ENCODE measurements at regions not wholly inside any gene's neighbourhood (a gene's known extent, or its start where the extent isn't known, plus 50 kb on each side); places are given as distances from the start of the nearest gene placed in this dataset.
"Not testable (repeated sequence)": the region's sequence is repeated elsewhere in the genome, so short reads cannot be mapped to it uniquely, and the experiment has no call there.

DNA sequence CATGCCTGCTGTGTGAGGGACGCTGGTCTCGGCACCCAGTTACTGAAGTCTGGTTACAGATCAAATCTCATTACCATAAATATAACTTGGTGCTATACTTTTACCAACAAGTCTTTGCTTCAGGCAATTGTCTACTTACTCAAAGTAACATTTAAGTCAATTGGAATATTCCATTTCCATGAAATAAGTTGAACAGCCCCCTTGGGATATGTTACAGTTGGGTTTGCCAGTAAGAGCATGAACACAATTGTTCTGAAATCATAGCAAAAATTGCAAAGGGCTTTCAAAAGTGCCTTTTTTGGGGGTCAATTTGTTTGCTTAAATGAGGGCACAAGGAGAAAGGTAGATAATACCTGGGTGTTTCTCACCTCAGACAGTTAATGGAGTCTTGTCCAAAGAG is 170.9 kb upstream of the EXOC2 start:
- Mint-ChIP-seq H3K4me3 (ENCODE audit: low read depth, unreplicated experiment) (no peak overlapping the region), H3K27ac (ENCODE audit: unreplicated experiment) (no peak overlapping the region), H3K36me3 (ENCODE audit: insufficient read depth, unreplicated experiment) (no peaks in the 10 kb centered on the region), H3K9me3 (ENCODE audit: low read depth, unreplicated experiment) (no peaks in the 10 kb centered on the region), H3K27me3 (ENCODE audit: unreplicated experiment) (peaks cover 14% of the 10 kb centered on the region), H3K4me1 (ENCODE audit: low read depth, unreplicated experiment) (no peaks in the 10 kb centered on the region)
- BruUV-seq (replicated peaks) = no TSS peak
- intact Hi-C loops (cut with micrococcal nuclease; ENCODE audit: unreplicated experiment) = no loop called here
- TF ChIP-seq, protein P1, sequence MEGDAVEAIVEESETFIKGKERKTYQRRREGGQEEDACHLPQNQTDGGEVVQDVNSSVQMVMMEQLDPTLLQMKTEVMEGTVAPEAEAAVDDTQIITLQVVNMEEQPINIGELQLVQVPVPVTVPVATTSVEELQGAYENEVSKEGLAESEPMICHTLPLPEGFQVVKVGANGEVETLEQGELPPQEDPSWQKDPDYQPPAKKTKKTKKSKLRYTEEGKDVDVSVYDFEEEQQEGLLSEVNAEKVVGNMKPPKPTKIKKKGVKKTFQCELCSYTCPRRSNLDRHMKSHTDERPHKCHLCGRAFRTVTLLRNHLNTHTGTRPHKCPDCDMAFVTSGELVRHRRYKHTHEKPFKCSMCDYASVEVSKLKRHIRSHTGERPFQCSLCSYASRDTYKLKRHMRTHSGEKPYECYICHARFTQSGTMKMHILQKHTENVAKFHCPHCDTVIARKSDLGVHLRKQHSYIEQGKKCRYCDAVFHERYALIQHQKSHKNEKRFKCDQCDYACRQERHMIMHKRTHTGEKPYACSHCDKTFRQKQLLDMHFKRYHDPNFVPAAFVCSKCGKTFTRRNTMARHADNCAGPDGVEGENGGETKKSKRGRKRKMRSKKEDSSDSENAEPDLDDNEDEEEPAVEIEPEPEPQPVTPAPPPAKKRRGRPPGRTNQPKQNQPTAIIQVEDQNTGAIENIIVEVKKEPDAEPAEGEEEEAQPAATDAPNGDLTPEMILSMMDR (IDR thresholded peaks at IDR 0.05; ENCODE audit: unreplicated experiment) = no peak
- DNase-seq = no peak
- CTCF ChIA-PET = no interaction called here

DNA sequence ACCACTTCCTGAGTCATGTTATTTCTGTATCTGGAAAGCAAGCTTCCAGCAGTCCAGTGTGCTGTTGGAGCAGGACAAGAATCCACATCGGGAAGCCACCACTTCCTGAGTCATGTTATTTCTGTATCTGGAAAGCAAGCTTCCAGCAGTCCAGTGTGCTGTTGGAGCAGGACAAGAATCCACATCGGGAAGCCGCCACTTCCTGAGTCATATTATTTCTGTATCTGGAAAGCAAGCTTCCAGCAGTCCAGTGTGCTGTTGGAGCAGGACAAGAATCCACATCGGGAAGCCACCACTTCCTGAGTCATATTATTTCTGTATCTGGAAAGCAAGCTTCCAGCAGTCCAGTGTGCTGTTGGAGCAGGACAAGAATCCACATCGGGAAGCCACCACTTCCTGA is 170.2 kb upstream of the EXOC2 start:
- DNase-seq; CTCF ChIA-PET; BruUV-seq (replicated peaks); H3K4me1 Mint-ChIP-seq (ENCODE audit: low read depth, unreplicated experiment); H3K36me3 Mint-ChIP-seq (ENCODE audit: insufficient read depth, unreplicated experiment); intact Hi-C loops (cut with micrococcal nuclease; ENCODE audit: unreplicated experiment); H3K9me3 Mint-ChIP-seq (ENCODE audit: low read depth, unreplicated experiment); H3K27ac Mint-ChIP-seq (ENCODE audit: unreplicated experiment); H3K4me3 Mint-ChIP-seq (ENCODE audit: low read depth, unreplicated experiment): not testable (repeated sequence)
- peaks cover 22% of the 10 kb centered on the region for H3K27me3 Mint-ChIP-seq (ENCODE audit: unreplicated experiment)

DNA sequence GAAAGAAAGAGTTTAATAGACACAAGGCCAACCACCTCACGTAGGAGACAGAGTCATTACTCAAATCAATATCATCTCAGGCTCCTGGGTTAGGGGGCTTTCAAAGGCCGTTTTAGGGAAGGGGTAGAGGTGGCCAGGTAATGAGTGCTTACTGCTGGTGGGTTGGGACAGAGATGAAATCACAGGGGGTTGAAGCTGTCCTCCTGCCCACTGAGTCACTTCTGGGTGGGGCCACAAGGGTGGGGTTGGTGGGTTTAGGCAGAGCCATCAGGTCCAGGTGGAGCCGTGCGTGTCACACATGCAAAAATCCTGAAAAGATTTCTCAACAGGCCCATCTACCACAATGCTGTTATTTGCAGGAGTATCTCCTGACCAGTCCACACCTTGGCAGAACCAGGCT is 167.0 kb upstream of the EXOC2 start:
- Mint-ChIP-seq H3K36me3 (ENCODE audit: insufficient read depth, unreplicated experiment) (no peaks in the 10 kb centered on the region), H3K4me1 (ENCODE audit: low read depth, unreplicated experiment) (no peaks in the 10 kb centered on the region), H3K27me3 (ENCODE audit: unreplicated experiment) (peaks cover 43% of the 10 kb centered on the region), H3K9me3 (ENCODE audit: low read depth, unreplicated experiment) (no peaks in the 10 kb centered on the region), H3K27ac (ENCODE audit: unreplicated experiment) (no peak overlapping the region), H3K4me3 (ENCODE audit: low read depth, unreplicated experiment) (no peak overlapping the region)
- DNase-seq = no peak
- BruUV-seq (replicated peaks) = no TSS peak
- intact Hi-C loops (cut with micrococcal nuclease; ENCODE audit: unreplicated experiment) = no loop called here
- CTCF ChIA-PET = no interaction called here
- TF ChIP-seq, protein P1 (IDR thresholded peaks at IDR 0.05; ENCODE audit: unreplicated experiment) = no peak

DNA sequence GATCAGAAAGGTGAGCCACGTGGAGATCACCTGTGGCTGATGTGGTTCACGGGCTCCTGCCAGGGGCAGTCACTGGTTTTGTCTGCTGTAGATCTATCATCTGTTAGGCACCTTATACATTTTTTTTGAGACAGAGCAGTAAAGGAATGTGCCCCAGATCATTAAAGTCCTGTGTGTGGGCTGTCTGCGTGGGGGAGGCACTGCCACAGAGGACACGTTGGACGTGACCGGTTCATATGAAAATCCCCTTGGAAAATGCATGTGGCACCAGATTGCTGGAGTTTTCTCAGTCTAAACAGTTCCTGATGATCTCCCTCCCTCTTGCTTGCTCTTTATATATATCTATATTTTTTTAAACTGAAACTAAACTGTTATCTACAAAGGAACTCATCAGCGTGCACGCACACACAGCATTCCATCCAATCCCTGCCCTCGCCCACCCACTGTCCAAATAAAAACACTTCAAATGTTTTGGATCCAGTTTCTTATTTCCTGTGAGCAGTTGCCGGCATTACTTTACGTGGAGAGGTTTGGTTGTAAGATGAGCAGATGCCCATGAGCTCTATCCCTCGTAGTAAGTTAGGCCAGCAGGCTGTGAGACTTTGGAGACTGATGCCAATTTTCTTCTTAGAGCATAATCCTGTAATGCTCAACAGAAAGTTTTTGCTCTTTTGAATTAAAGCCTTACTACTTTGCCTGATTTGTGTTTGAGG is 161.6 kb upstream of the EXOC2 start:
- intact Hi-C loops (cut with micrococcal nuclease; ENCODE audit: unreplicated experiment) = no loop called here
- Mint-ChIP-seq H3K4me1 (ENCODE audit: low read depth, unreplicated experiment) (no peaks in the 10 kb centered on the region), H3K9me3 (ENCODE audit: low read depth, unreplicated experiment) (no peaks in the 10 kb centered on the region), H3K36me3 (ENCODE audit: insufficient read depth, unreplicated experiment) (no peaks in the 10 kb centered on the region), H3K27me3 (ENCODE audit: unreplicated experiment) (peaks cover 38% of the 10 kb centered on the region), H3K27ac (ENCODE audit: unreplicated experiment) (no peak overlapping the region), H3K4me3 (ENCODE audit: low read depth, unreplicated experiment) (no peak overlapping the region)
- no TSS peak for BruUV-seq (replicated peaks)
- TF ChIP-seq, protein P1 (IDR thresholded peaks at IDR 0.05; ENCODE audit: unreplicated experiment) = no peak
- CTCF ChIA-PET = no interaction called here
- no peak for DNase-seq

DNA sequence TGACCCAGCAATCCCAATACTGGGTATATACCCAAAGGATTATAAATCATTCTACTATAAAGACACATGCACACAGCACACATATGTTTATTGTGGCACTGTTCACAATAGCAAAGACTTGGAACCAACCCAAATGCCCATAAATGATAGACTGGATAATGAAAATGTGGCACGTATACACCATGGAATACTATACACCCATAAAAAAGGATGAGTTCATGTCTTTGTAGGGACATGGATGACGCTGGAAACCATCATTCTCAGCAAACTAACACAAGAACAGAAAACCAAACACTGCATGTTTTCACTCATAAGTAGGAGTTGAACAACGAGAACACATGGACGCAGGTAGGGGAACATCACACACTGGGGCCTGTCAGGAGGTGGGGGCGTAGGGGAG is 159.3 kb upstream of the EXOC2 start:
- CTCF ChIA-PET; intact Hi-C loops (cut with micrococcal nuclease; ENCODE audit: unreplicated experiment); H3K4me3 Mint-ChIP-seq (ENCODE audit: low read depth, unreplicated experiment); H3K4me1 Mint-ChIP-seq (ENCODE audit: low read depth, unreplicated experiment); H3K36me3 Mint-ChIP-seq (ENCODE audit: insufficient read depth, unreplicated experiment); H3K9me3 Mint-ChIP-seq (ENCODE audit: low read depth, unreplicated experiment); H3K27ac Mint-ChIP-seq (ENCODE audit: unreplicated experiment); BruUV-seq (replicated peaks); DNase-seq: not testable (repeated sequence)
- peaks cover 15% of the 10 kb centered on the region for H3K27me3 Mint-ChIP-seq (ENCODE audit: unreplicated experiment)
